GM12878 (cell line): ENCODE measurements at regions not wholly inside any gene's neighbourhood (a gene's known extent, or its start where the extent isn't known, plus 50 kb on each side); places are given as distances from the start of the nearest gene placed in this dataset.

Source experiments
- ATAC-seq: fragments of 200-7000 bp; cut with Tn5 transposase; 3 replicates; pipeline ENCODE4 v1.9.1; 2020; ENCODE audit warnings: mild to moderate bottlenecking, moderate library complexity
- BruUV-seq: library from RNA; stranded (reverse); fragments of 400-500 nt; replicated peaks from 2 replicates; lab custom pipeline; 2021; lab: Mats Ljungman, UMichigan
- CTCF ChIA-PET: fragments of 300-600 bp; sonication (Branson Sonifier 250); formaldehyde crosslinking; extraction: SDS; loops from one replicate; lab custom pipeline; 2021; ENCODE audit warnings: inconsistent platforms; lab: Yijun Ruan, JAX
- POLR2A ChIA-PET: fragments of 350-600 bp; formaldehyde crosslinking; extraction: SDS; loops from one replicate; lab custom pipeline; 2021; ENCODE audit warnings: inconsistent platforms; lab: Charles Lee
- RAD21 ChIA-PET: fragments of 300-600 bp; sonication (Branson Sonifier 250); formaldehyde crosslinking; loops from one replicate; lab custom pipeline; 2023; ENCODE audit warnings: antibody characterized with exemption; ENCODE audit not compliant: unreplicated experiment; lab: Charles Lee
- SMC1A ChIA-PET: fragments of 300-600 bp; sonication (Branson Sonifier 250); formaldehyde crosslinking; loops from one replicate; lab custom pipeline; 2023; ENCODE audit not compliant: unreplicated experiment, uncharacterized antibody; lab: Charles Lee
- DNase-seq: peaks from one replicate; pipeline ENCODE4 v3.0.0-alpha.2; 2011; ENCODE audit warnings: low read depth, low spot score
- FAIRE-seq: peaks from 3 replicates; lab custom pipeline; 2011; peaks lifted over from hg19 to GRCh38; lab: Jason Lieb, UNC
- H2AFZ ChIP-seq: 2 replicates; pipeline ENCODE4 v1.6.0; 2011; ENCODE audit warnings: low read depth, low read length, control low read depth; ENCODE audit not compliant: control insufficient read depth
- H3K27ac ChIP-seq: 2 replicates; pipeline ENCODE4 v1.5.1; 2011; ENCODE audit warnings: control low read depth; ENCODE audit not compliant: control insufficient read depth, insufficient read depth
- H3K27me3 ChIP-seq, 2 experiments: replicated peaks in 1 of 2; 2 replicates each; pipeline versions ENCODE4 v1.6.0 to v1.6.1; 2011; ENCODE audit warnings: low read length in 1 of 2; ENCODE audit not compliant: control insufficient read depth in 2 of 2, insufficient read depth in 2 of 2
- H3K36me3 ChIP-seq, 2 experiments: 2 replicates each; pipeline ENCODE4 v1.5.1; 2011; ENCODE audit warnings: low read length in 1 of 2; ENCODE audit not compliant: control insufficient read depth in 2 of 2, insufficient read depth in 2 of 2
- H3K4me1 ChIP-seq: 2 replicates; pipeline ENCODE4 v1.6.1; 2011; ENCODE audit warnings: mild to moderate bottlenecking, low read length, moderate library complexity, mixed read lengths; ENCODE audit not compliant: control insufficient read depth, insufficient read depth
- H3K4me2 ChIP-seq: 2 replicates; pipeline ENCODE4 v1.6.0; 2011; ENCODE audit warnings: control low read depth; ENCODE audit not compliant: control insufficient read depth, insufficient read depth
- H3K4me3 ChIP-seq: fragments of 200-600 bp; sonication (generic); 2 replicates; pipeline ENCODE4 v1.5.1; 2016
- H3K79me2 ChIP-seq: 2 replicates; pipeline ENCODE4 v1.6.0; 2011; ENCODE audit warnings: low read length; ENCODE audit not compliant: control insufficient read depth, insufficient read depth
- H3K9ac ChIP-seq: 2 replicates; pipeline ENCODE4 v1.8.0; 2011; ENCODE audit warnings: low read length, control low read depth, mixed read lengths; ENCODE audit not compliant: control insufficient read depth, insufficient read depth
- H3K9me3 ChIP-seq: replicated peaks from 3 replicates; pipeline ENCODE4 v1.5.1; 2011; ENCODE audit warnings: mild to moderate bottlenecking, low read length; ENCODE audit not compliant: control insufficient read depth, insufficient read depth
- H4K20me1 ChIP-seq: 2 replicates; pipeline ENCODE4 v1.6.0; 2011; ENCODE audit not compliant: control insufficient read depth, insufficient read depth
- E2F8 ChIP-seq: fragments of 450-650 bp; IDR thresholded peaks from 2 replicates; pipeline ENCODE4 v1.6.1; 2018; ENCODE audit warnings: mild to moderate bottlenecking, low read depth, moderate library complexity; ENCODE audit not compliant: partially characterized antibody
- EP300 ChIP-seq, 2 experiments: fragments of 150-350 bp in 1 of 2; IDR thresholded peaks; 2 replicates each; pipeline ENCODE4 v1.6.1; 2011 to 2012; ENCODE audit warnings: low read depth in 2 of 2, low read length in 2 of 2, borderline replicate concordance in 1 of 2, improper control_type of control experiment in 1 of 2, inconsistent platforms in 1 of 2; ENCODE audit not compliant: control insufficient read depth in 1 of 2
- JUNB ChIP-seq: IDR thresholded peaks from 2 replicates; pipeline ENCODE4 v1.6.1; 2016; ENCODE audit warnings: antibody characterized with exemption, mild to moderate bottlenecking
- MEF2B ChIP-seq: fragments of 450-650 bp; IDR thresholded peaks from 2 replicates; pipeline ENCODE4 v1.6.1; 2018; ENCODE audit warnings: mild to moderate bottlenecking, moderate library complexity; ENCODE audit not compliant: partially characterized antibody, poor library complexity, severe bottlenecking
- MLLT1 ChIP-seq: fragments of 450-650 bp; IDR thresholded peaks from 2 replicates; pipeline ENCODE4 v1.6.1; 2016; ENCODE audit warnings: mild to moderate bottlenecking
- POLR2A ChIP-seq: IDR thresholded peaks from 2 replicates; pipeline ENCODE4 v1.6.1; 2011; ENCODE audit warnings: low read depth, mild to moderate bottlenecking, low read length
- RBBP5 ChIP-seq: fragments of 200-600 bp; sonication (generic); conservative IDR thresholded peaks from 2 replicates; pipeline ENCODE4 v1.6.1; 2016
- SP1 ChIP-seq: IDR thresholded peaks from one replicate; pipeline ENCODE4 v1.6.1; 2011; ENCODE audit warnings: low read depth, low read length
- ZBED1 ChIP-seq: IDR thresholded peaks from 2 replicates; pipeline ENCODE4 v1.6.1; 2016; ENCODE audit warnings: borderline replicate concordance
- ZBTB11 ChIP-seq: fragments of 450-650 bp; formaldehyde crosslinking; IDR thresholded peaks from 2 replicates; pipeline ENCODE4 v1.5.0; 2022; ENCODE audit warnings: mild to moderate bottlenecking, missing genetic modification characterization
- WGBS: methylation state at CpG from one replicate; pipeline ENCODE4 v1.1.6; 2016; ENCODE audit warnings: low lambda C conversion rate; ENCODE audit not compliant: insufficient replicate concordance, insufficient coverage; ENCODE audit errors: missing lambda C conversion rate; 5-methylcytosine and 5-hydroxymethylcytosine counted together
- in situ Hi-C: fragments of 300-500 bp; cut with MboI; formaldehyde crosslinking; loops from 9 replicates; pipeline ENCODE4 v1.14.3; 2018; ENCODE audit warnings: mixed read lengths
- intact Hi-C: fragments of 100-400 bp; cut with micrococcal nuclease; formaldehyde crosslinking; loops from one replicate; pipeline ENCODE4 v1.14.2; 2022; ENCODE audit not compliant: unreplicated experiment

GRCh38 chr13:53121919-53122318 is 93.3 kb downstream of the OLFM4 start:
- in situ Hi-C loops = no loop called here
- FAIRE-seq (no peak), DNase-seq (no peak), ATAC-seq (no peak)
- Histone ChIP-seq H3K27ac (no peak overlapping the region), H3K79me2 (no peaks in the 10 kb centered on the region), H4K20me1 (no peaks in the 10 kb centered on the region), H3K4me3 (no peak overlapping the region), H3K9me3 (no peaks in the 10 kb centered on the region), H3K36me3 (no peaks in the 10 kb centered on the region), H3K4me2 (no peak overlapping the region), H2AFZ (no peak overlapping the region), H3K27me3 (no peaks in the 10 kb centered on the region), H3K9ac (no peak overlapping the region), H3K4me1 (no peaks in the 10 kb centered on the region)
- ChIA-PET CTCF (no interaction called here), SMC1A (no interaction called here), RAD21 (no interaction called here), POLR2A (no interaction called here)
- intact Hi-C loops = no loop called here
- 8% methylated on average over 2 of the region's 2 CpGs for WGBS
- no TSS peak for BruUV-seq
- TF ChIP-seq MEF2B = no peak
- no peak for TF ChIP-seq SP1
- TF ChIP-seq MLLT1 = no peak
- no peak for TF ChIP-seq POLR2A

- Histone ChIP-seq H3K27ac (no peak overlapping the region), H3K4me1 (no peaks in the 10 kb centered on the region), H3K4me2 (no peak overlapping the region), H3K27me3 (no peaks in the 10 kb centered on the region), H2AFZ (no peak overlapping the region), H3K79me2 (no peaks in the 10 kb centered on the region), H3K4me3 (no peak overlapping the region), H3K9ac (no peak overlapping the region), H3K9me3 (no peaks in the 10 kb centered on the region), H3K36me3 (no peaks in the 10 kb centered on the region), H4K20me1 (no peaks in the 10 kb centered on the region)
- ChIA-PET CTCF (no interaction called here), POLR2A (no interaction called here), RAD21 (no interaction called here), SMC1A (no interaction called here)
- FAIRE-seq (no peak), DNase-seq (no peak), ATAC-seq (no peak)
- BruUV-seq = no TSS peak
- intact Hi-C loops (no loop called here), in situ Hi-C loops (no loop called here)
- 14% methylated on average over 3 of the region's 3 CpGs for WGBS
- TF ChIP-seq RBBP5 (no peak), EP300 (IDR thresholded peaks at IDR 0.05; ENCODE audit: borderline replicate concordance in 1 of 2, control insufficient read depth in 1 of 2, low read depth in 2 of 2, low read length in 2 of 2) (no peak), ZBED1 (no peak), ZBTB11 (no peak), E2F8 (no peak), JUNB (no peak)
These were observed 94.9 kb downstream of the OLFM4 start for GRCh38 chr13:53123536-53123935.
